ENCODE measurements at regions not wholly inside any gene's neighbourhood (a gene's known extent, or its start where the extent isn't known, plus 50 kb on each side); places are given as distances from the start of the nearest gene placed in this dataset.

GRCh38 chr2:203603456-203604389 is 68.6 kb upstream of the RAPH1 start (continued):
- TF ChIP-seq ATF3 (IDR thresholded peaks at IDR 0.05; ENCODE audit: insufficient read depth, low read depth, low read length) (no peak), KDM1A (IDR thresholded peaks at IDR 0.05; ENCODE audit: borderline replicate concordance, low read length) (no peak), EP300 (IDR thresholded peaks at IDR 0.05; ENCODE audit: borderline replicate concordance in 1 of 2, low read depth in 2 of 2, low read length in 2 of 2) (no peak)
